Ishikawa (cell line): ENCODE measurements at regions not wholly inside any gene's neighbourhood (a gene's known extent, or its start where the extent isn't known, plus 50 kb on each side); places are given as distances from the start of the nearest gene placed in this dataset.

Source experiments
- CREB1 ChIP-seq: IDR thresholded peaks from 2 replicates; pipeline ENCODE4 v1.6.1; 2012; ENCODE audit warnings: low read depth
- EGR1 ChIP-seq: IDR thresholded peaks from 2 replicates; pipeline ENCODE4 v1.6.1; 2012
- EP300 ChIP-seq: IDR thresholded peaks from 2 replicates; pipeline ENCODE4 v1.6.1; 2012; ENCODE audit warnings: borderline replicate concordance
- FOXM1 ChIP-seq: IDR thresholded peaks from 2 replicates; pipeline ENCODE4 v1.6.1; 2012; ENCODE audit warnings: low read depth, borderline replicate concordance
- RAD21 ChIP-seq: IDR thresholded peaks from 2 replicates; pipeline ENCODE4 v1.6.1; 2012; ENCODE audit warnings: low read depth
- TCF12 ChIP-seq: IDR thresholded peaks from 2 replicates; pipeline ENCODE4 v1.6.1; 2012; ENCODE audit warnings: low read depth
- TEAD4 ChIP-seq: IDR thresholded peaks from 2 replicates; pipeline ENCODE4 v1.6.1; 2012
- YY1 ChIP-seq: IDR thresholded peaks from 2 replicates; pipeline ENCODE4 v1.6.1; 2012; ENCODE audit warnings: low read depth
- ZBTB7A ChIP-seq: IDR thresholded peaks from 2 replicates; pipeline ENCODE4 v1.6.1; 2012; ENCODE audit warnings: low read depth
- TF ChIP-seq, protein P1 (sequence below): IDR thresholded peaks from 2 replicates; pipeline ENCODE4 v1.6.1; 2012; ENCODE audit warnings: low read depth, mild to moderate bottlenecking
- TF ChIP-seq, protein P2 (sequence below): IDR thresholded peaks from 2 replicates; pipeline ENCODE4 v1.6.1; 2012
- TF ChIP-seq, protein P3 (sequence below): IDR thresholded peaks from 2 replicates; pipeline ENCODE4 v1.6.1; 2012

DNA sequence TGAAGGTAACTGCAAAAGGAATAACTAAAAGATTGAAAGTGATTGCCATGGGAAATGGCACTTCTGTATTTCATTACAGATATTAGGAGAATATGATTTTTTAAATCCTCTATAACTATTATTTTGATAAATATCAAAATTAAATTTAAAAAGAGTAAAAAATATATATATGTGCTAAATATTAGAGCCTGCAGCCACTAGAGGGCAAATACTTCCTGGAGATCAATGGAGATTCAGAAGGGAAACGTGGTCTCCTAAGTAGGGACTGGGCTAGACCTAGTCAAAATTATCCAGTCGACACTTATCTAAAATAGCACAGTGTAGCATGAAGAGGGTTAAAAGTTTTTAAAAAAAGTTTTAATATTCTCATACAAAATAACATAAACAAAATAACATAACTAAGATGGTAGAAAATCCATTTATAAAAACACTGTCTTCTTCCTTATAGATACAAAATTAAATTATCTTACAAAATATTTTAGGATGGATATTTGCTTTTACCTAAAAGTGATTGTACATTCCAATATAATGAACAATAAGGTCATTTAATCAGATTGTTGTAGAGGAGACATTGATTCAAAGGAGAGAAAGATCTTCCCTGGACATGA lies 434.3 kb downstream of the MDFIC start:
- TF ChIP-seq EGR1 (no peak), ZBTB7A (no peak), YY1 (no peak), FOXM1 (no peak), RAD21 (peak; percentile 32; the same call in 1 of the 2 replicates), CREB1 (no peak), EP300 (no peak), TEAD4 (no peak), TCF12 (no peak)
- TF ChIP-seq, protein P1, sequence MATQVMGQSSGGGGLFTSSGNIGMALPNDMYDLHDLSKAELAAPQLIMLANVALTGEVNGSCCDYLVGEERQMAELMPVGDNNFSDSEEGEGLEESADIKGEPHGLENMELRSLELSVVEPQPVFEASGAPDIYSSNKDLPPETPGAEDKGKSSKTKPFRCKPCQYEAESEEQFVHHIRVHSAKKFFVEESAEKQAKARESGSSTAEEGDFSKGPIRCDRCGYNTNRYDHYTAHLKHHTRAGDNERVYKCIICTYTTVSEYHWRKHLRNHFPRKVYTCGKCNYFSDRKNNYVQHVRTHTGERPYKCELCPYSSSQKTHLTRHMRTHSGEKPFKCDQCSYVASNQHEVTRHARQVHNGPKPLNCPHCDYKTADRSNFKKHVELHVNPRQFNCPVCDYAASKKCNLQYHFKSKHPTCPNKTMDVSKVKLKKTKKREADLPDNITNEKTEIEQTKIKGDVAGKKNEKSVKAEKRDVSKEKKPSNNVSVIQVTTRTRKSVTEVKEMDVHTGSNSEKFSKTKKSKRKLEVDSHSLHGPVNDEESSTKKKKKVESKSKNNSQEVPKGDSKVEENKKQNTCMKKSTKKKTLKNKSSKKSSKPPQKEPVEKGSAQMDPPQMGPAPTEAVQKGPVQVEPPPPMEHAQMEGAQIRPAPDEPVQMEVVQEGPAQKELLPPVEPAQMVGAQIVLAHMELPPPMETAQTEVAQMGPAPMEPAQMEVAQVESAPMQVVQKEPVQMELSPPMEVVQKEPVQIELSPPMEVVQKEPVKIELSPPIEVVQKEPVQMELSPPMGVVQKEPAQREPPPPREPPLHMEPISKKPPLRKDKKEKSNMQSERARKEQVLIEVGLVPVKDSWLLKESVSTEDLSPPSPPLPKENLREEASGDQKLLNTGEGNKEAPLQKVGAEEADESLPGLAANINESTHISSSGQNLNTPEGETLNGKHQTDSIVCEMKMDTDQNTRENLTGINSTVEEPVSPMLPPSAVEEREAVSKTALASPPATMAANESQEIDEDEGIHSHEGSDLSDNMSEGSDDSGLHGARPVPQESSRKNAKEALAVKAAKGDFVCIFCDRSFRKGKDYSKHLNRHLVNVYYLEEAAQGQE, result no peak
- TF ChIP-seq, protein P2, sequence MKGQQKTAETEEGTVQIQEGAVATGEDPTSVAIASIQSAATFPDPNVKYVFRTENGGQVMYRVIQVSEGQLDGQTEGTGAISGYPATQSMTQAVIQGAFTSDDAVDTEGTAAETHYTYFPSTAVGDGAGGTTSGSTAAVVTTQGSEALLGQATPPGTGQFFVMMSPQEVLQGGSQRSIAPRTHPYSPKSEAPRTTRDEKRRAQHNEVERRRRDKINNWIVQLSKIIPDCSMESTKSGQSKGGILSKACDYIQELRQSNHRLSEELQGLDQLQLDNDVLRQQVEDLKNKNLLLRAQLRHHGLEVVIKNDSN, result no peak
- TF ChIP-seq, protein P3, sequence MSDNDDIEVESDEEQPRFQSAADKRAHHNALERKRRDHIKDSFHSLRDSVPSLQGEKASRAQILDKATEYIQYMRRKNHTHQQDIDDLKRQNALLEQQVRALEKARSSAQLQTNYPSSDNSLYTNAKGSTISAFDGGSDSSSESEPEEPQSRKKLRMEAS, result no peak
